ENCODE measurements at regions not wholly inside any gene's neighbourhood (a gene's known extent, or its start where the extent isn't known, plus 50 kb on each side); places are given as distances from the start of the nearest gene placed in this dataset.

GRCh38 chr10:16367621-16368292, 69.1 kb upstream of the PTER start:
- peak; percentile 98 for DNase-seq

GRCh38 chr10:16381083-16381482, 55.7 kb upstream of the PTER start:
- DNase-seq, result peak; percentile 91

DNA sequence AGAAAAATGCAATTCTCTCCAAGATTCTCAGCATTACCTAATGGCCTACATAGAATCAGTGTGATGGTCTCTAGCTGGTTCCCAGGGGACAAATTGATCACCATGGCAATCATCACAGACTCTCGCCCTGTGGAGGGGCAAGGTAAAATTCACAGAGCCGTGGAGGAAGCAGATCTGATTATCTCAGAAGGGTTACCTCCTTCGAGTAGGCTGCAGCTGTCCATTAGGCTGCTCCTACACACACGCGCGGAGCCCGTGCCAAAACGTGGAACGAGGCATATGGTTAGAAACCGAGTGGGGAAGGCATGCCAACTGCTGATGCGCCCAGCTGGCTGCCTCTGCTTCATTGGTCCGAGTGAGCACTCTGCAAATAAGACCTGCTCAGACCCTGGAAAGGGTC, 52.8 kb upstream of the PTER start:
- no peak for DNase-seq

GRCh38 chr10:16386855-16387254, 50.0 kb upstream of the PTER start:
- DNase-seq, result peak; percentile 96
